H1 (cell line): ENCODE measurements at regions not wholly inside any gene's neighbourhood (a gene's known extent, or its start where the extent isn't known, plus 50 kb on each side); places are given as distances from the start of the nearest gene placed in this dataset.

ENCODE experiments used
- CTCF ChIA-PET: fragments of 300-600 bp; sonication (Branson Sonifier 250); formaldehyde crosslinking; loops from one replicate; lab custom pipeline; 2021; ENCODE audit not compliant: partially characterized antibody; lab: Charles Lee
- POLR2A ChIA-PET: fragments of 300-600 bp; sonication (Branson Sonifier 250); formaldehyde crosslinking; loops from one replicate; lab custom pipeline; 2021; ENCODE audit warnings: inconsistent platforms; ENCODE audit not compliant: partially characterized antibody; lab: Charles Lee
- DNase-seq, 2 experiments: peaks; one replicate each; pipeline versions ENCODE4 v3.0.0 to v3.0.0-alpha.2; 2010 to 2022; ENCODE audit warnings: low spot score in 2 of 2, low read depth in 1 of 2, mixed read lengths in 1 of 2
- FAIRE-seq: peaks from 2 replicates; lab custom pipeline; 2011; peaks lifted over from hg19 to GRCh38; lab: Jason Lieb, UNC
- H2AFZ ChIP-seq: 2 replicates; pipeline ENCODE4 v1.8.1; 2012; ENCODE audit warnings: low read length, inconsistent platforms
- H2AK5ac ChIP-seq: 2 replicates; pipeline ENCODE4 v1.6.1; 2013; ENCODE audit warnings: low read depth, low read length
- H2BK120ac ChIP-seq: replicated peaks from 2 replicates; pipeline ENCODE3; 2013; ENCODE audit warnings: low read depth, low read length, inconsistent platforms
- H2BK12ac ChIP-seq: 2 replicates; pipeline ENCODE4 v1.6.1; 2013; ENCODE audit warnings: low read depth, low read length
- H2BK15ac ChIP-seq: 2 replicates; pipeline ENCODE4 v1.6.1; 2013; ENCODE audit warnings: low read length
- H2BK20ac ChIP-seq: 2 replicates; pipeline ENCODE4 v1.6.1; 2013; ENCODE audit warnings: low read length
- H2BK5ac ChIP-seq: 2 replicates; pipeline ENCODE4 v1.6.1; 2013; ENCODE audit warnings: low read depth, low read length
- H3K14ac ChIP-seq: 2 replicates; pipeline ENCODE4 v1.6.1; 2013; ENCODE audit warnings: inconsistent platforms; ENCODE audit not compliant: insufficient read length
- H3K18ac ChIP-seq: 2 replicates; pipeline ENCODE4 v1.6.1; 2013; ENCODE audit warnings: low read length; ENCODE audit errors: extremely low read depth
- H3K23ac ChIP-seq: 2 replicates; pipeline ENCODE4 v1.6.1; 2013; ENCODE audit warnings: inconsistent platforms; ENCODE audit not compliant: insufficient read length
- H3K23me2 ChIP-seq: 2 replicates; pipeline ENCODE4 v1.6.1; 2013; ENCODE audit warnings: low read depth, low read length
- H3K27ac ChIP-seq: 2 replicates; pipeline ENCODE4 v1.6.1; 2011; ENCODE audit warnings: low read depth, low read length, inconsistent platforms
- H3K27me3 ChIP-seq, 4 experiments: replicated peaks in 1 of 4; 1 replicate in 1 of 4; 2 replicates in 3 of 4; pipeline versions ENCODE4 v1.6.1 to v1.8.1; 2011 to 2013; ENCODE audit warnings: low read length in 3 of 4, mild to moderate bottlenecking in 3 of 4, inconsistent platforms in 2 of 4, mixed read lengths in 2 of 4, moderate library complexity in 1 of 4; ENCODE audit not compliant: control insufficient read depth in 3 of 4, insufficient read depth in 3 of 4; ENCODE audit errors: extremely low read depth in 1 of 4
- H3K36me3 ChIP-seq, 4 experiments: 2 replicates each; pipeline versions ENCODE4 v1.6.1 to v1.8.1; 2011 to 2013; ENCODE audit warnings: mild to moderate bottlenecking in 4 of 4, low read length in 3 of 4, moderate library complexity in 2 of 4, control low read depth in 1 of 4, inconsistent platforms in 1 of 4; ENCODE audit not compliant: insufficient read depth in 4 of 4, control insufficient read depth in 2 of 4
- H3K4ac ChIP-seq: replicated peaks from 2 replicates; pipeline ENCODE3; 2013; ENCODE audit warnings: low read length, low read depth, mixed read lengths, inconsistent platforms; ENCODE audit not compliant: insufficient read length
- H3K4me1 ChIP-seq, 4 experiments: replicated peaks in 1 of 4; 1 replicate in 1 of 4; 2 replicates in 3 of 4; pipeline versions ENCODE4 v1.6.1 to v1.8.1; 2011 to 2013; ENCODE audit warnings: low read length in 3 of 4, inconsistent platforms in 2 of 4, mixed read lengths in 1 of 4; ENCODE audit not compliant: insufficient read depth in 4 of 4, control insufficient read depth in 3 of 4
- H3K4me2 ChIP-seq, 2 experiments: 2 replicates each; pipeline versions ENCODE4 v1.6.1 to v1.8.1; 2011 to 2013; ENCODE audit warnings: low read depth in 2 of 2, low read length in 2 of 2, control low read depth in 1 of 2, inconsistent platforms in 1 of 2, mild to moderate bottlenecking in 1 of 2; ENCODE audit not compliant: insufficient read depth in 1 of 2
- H3K4me3 ChIP-seq, 4 experiments: fragments of 200-600, 300-600 bp in 1 of 4; sonication (generic), shearing (Covaris generic), sonication (Bioruptor Twin) in 1 of 4; 2 replicates each; pipeline versions ENCODE4 v1.5.1 to v1.8.1; 2011 to 2016; ENCODE audit warnings: low read length in 4 of 4, low read depth in 3 of 4, control low read depth in 2 of 4, inconsistent platforms in 2 of 4, mild to moderate bottlenecking in 2 of 4, mixed read lengths in 1 of 4, moderate library complexity in 1 of 4; ENCODE audit not compliant: insufficient read depth in 2 of 4; ENCODE audit errors: extremely low read depth in 1 of 4
- H3K56ac ChIP-seq: replicated peaks from 2 replicates; pipeline ENCODE3; 2013; ENCODE audit warnings: low read depth, mild to moderate bottlenecking, mixed read lengths, low read length, inconsistent platforms; ENCODE audit not compliant: insufficient read length
- H3K79me1 ChIP-seq: 2 replicates; pipeline ENCODE4 v1.6.1; 2013; ENCODE audit warnings: low read depth, low read length, control low read depth
- H3K79me2 ChIP-seq, 2 experiments: 2 replicates each; pipeline versions ENCODE4 v1.6.1 to v1.8.1; 2012 to 2013; ENCODE audit warnings: low read length in 2 of 2, mild to moderate bottlenecking in 2 of 2, inconsistent platforms in 1 of 2; ENCODE audit not compliant: insufficient read depth in 2 of 2, control insufficient read depth in 1 of 2
- H3K9ac ChIP-seq, 4 experiments: replicated peaks in 1 of 4; 1 replicate in 1 of 4; 2 replicates in 3 of 4; pipeline versions ENCODE4 v1.6.1 to v1.8.1; 2011 to 2013; ENCODE audit warnings: low read depth in 3 of 4, low read length in 3 of 4, control low read depth in 2 of 4, mild to moderate bottlenecking in 2 of 4, moderate library complexity in 2 of 4, inconsistent platforms in 1 of 4; ENCODE audit errors: extremely low read depth in 1 of 4
- H3K9me3 ChIP-seq, 2 experiments: 2 replicates each; pipeline versions ENCODE4 v1.6.1 to v1.8.1; 2012 to 2013; ENCODE audit warnings: mild to moderate bottlenecking in 2 of 2, moderate library complexity in 2 of 2, control low read depth in 1 of 2, inconsistent platforms in 1 of 2, low read depth in 1 of 2, low read length in 1 of 2, mixed read lengths in 1 of 2; ENCODE audit not compliant: insufficient read depth in 2 of 2
- H4K20me1 ChIP-seq, 2 experiments: replicated peaks in 1 of 2; 2 replicates each; pipeline versions ENCODE3 to v1.8.1; 2011 to 2013; ENCODE audit warnings: inconsistent platforms in 2 of 2, low read length in 2 of 2, mild to moderate bottlenecking in 1 of 2; ENCODE audit not compliant: insufficient read depth in 2 of 2, control insufficient read depth in 1 of 2
- H4K5ac ChIP-seq: 2 replicates; pipeline ENCODE4 v1.6.1; 2013; ENCODE audit warnings: low read length, low read depth, mixed read lengths, inconsistent platforms; ENCODE audit not compliant: insufficient read length
- H4K8ac ChIP-seq: 2 replicates; pipeline ENCODE4 v1.8.0; 2013; ENCODE audit warnings: mild to moderate bottlenecking, moderate library complexity, low read length, inconsistent platforms; ENCODE audit not compliant: insufficient read depth; ENCODE audit errors: extremely low read depth
- H4K91ac ChIP-seq: replicated peaks from 2 replicates; pipeline ENCODE3; 2013; ENCODE audit warnings: low read length, mixed read lengths, inconsistent platforms; ENCODE audit not compliant: insufficient read length
- MAFK ChIP-seq: IDR thresholded peaks from 2 replicates; pipeline ENCODE4 v1.6.1; 2012; ENCODE audit warnings: low read depth, mild to moderate bottlenecking, improper control_type of control experiment, low read length
- POLR2A ChIP-seq, 2 experiments: IDR thresholded peaks; 1 replicate in 1 of 2; 2 replicates in 1 of 2; pipeline ENCODE4 v1.6.1; 2011; ENCODE audit warnings: low read depth in 2 of 2, low read length in 2 of 2, mild to moderate bottlenecking in 2 of 2; ENCODE audit errors: control extremely low read depth in 1 of 2
- WGBS, 2 experiments: shearing (Covaris generic) in 1 of 2; methylation state at CpG; one replicate each; pipeline versions ENCODE4 v1.1.6 to v1.1.7; 2013 to 2015; ENCODE audit warnings: low lambda C conversion rate in 2 of 2, mixed read lengths in 2 of 2, inconsistent platforms in 1 of 2, low coverage in 1 of 2, missing lambda C conversion rate in 1 of 2; ENCODE audit not compliant: insufficient replicate concordance in 2 of 2, insufficient coverage in 1 of 2, insufficient read length in 1 of 2; ENCODE audit errors: extremely low coverage in 1 of 2, missing lambda C conversion rate in 1 of 2; 5-methylcytosine and 5-hydroxymethylcytosine counted together

DNA sequence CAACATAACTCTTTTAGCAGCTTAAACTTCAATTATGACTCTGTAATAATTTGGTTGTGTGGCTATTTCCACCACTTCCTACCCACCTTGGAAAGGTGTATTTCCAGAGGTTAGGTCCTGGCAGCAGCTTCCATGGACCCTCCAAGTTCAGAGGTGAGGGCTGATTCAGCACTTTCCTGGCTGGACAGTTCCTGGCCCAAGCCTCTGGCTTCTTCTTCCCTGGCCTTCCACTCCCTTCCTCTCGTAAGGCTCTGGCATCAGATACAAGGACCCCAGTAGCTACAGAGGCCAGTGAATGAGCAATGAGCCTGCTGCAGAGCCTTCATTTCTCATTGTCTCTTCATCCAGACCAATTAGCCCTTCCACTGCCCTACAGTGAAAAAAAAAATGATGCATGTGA lies 98.1 kb upstream of the KIRREL3 start:
- no peak overlapping the region for H4K8ac ChIP-seq
- H3K23ac ChIP-seq = no peak overlapping the region
- H3K18ac ChIP-seq = no peak overlapping the region
- no peak overlapping the region for H3K56ac ChIP-seq
- H3K36me3 ChIP-seq = no peaks in the 10 kb centered on the region
- WGBS, 2 experiments = 50% methylated on average over 1 of the region's 1 CpG; no CpG with 5 or more reads in 1 of the 2 experiments
- H3K79me2 ChIP-seq = no peaks in the 10 kb centered on the region
- H2BK20ac ChIP-seq = no peak overlapping the region
- no peaks in the 10 kb centered on the region for H3K27me3 ChIP-seq
- no peak overlapping the region for H4K5ac ChIP-seq
- no peak overlapping the region for H3K9ac ChIP-seq
- CTCF ChIA-PET = no interaction called here
- no peak overlapping the region for H3K4ac ChIP-seq
- H3K9me3 ChIP-seq = no peaks in the 10 kb centered on the region
- no peaks in the 10 kb centered on the region for H3K23me2 ChIP-seq
- no peaks in the 10 kb centered on the region for H3K4me1 ChIP-seq
- no peaks in the 10 kb centered on the region for H3K79me1 ChIP-seq
- no peak overlapping the region for H3K4me3 ChIP-seq
- DNase-seq (no peak), FAIRE-seq (no peak)
- H2BK120ac ChIP-seq = no peak overlapping the region
- POLR2A ChIA-PET = no interaction called here
- no peak overlapping the region for H3K27ac ChIP-seq
- H2BK12ac ChIP-seq = no peak overlapping the region
- no peak overlapping the region for H4K91ac ChIP-seq
- H3K4me2 ChIP-seq = no peak overlapping the region
- H2AFZ ChIP-seq = no peak overlapping the region
- peak; percentile 52; the same call in 1 of the 2 replicates for TF ChIP-seq MAFK
- TF ChIP-seq POLR2A (IDR thresholded peaks at IDR 0.05; ENCODE audit: control extremely low read depth in 1 of 2, low read depth in 2 of 2, low read length in 2 of 2) = no peak
- H2BK15ac ChIP-seq = no peak overlapping the region
- no peak overlapping the region for H2BK5ac ChIP-seq
- H2AK5ac ChIP-seq = no peak overlapping the region
- H3K14ac ChIP-seq = no peak overlapping the region
- H4K20me1 ChIP-seq = no peaks in the 10 kb centered on the region
